Activated CD4-positive, alpha-beta memory T cell treated with anti-CD3 and anti-CD28 coated beads for 36 hours (primary cell): ENCODE measurements at regions not wholly inside any gene's neighbourhood (a gene's known extent, or its start where the extent isn't known, plus 50 kb on each side); places are given as distances from the start of the nearest gene placed in this dataset.
"Not testable (repeated sequence)": the region's sequence is repeated elsewhere in the genome, so short reads cannot be mapped to it uniquely, and the experiment has no call there.

Experiments used
- CTCF ChIA-PET: fragments of 350-600 bp; sonication (Branson Sonifier 250); formaldehyde crosslinking; loops from one replicate; lab custom pipeline; 2021; ENCODE audit warnings: antibody characterized with exemption, inconsistent platforms; lab: Charles Lee
- POLR2A ChIA-PET: fragments of 350-600 bp; sonication (Branson Sonifier 250); formaldehyde crosslinking; loops from one replicate; lab custom pipeline; 2021; ENCODE audit warnings: antibody characterized with exemption; lab: Charles Lee
- DNase-seq: peaks from one replicate; pipeline ENCODE4 v3.0.0-alpha.2; 2020
- H3K27ac Mint-ChIP-seq: one replicate; pipeline ENCODE4 v1.8.0; 2021; ENCODE audit warnings: mixed read lengths
- H3K27me3 Mint-ChIP-seq: one replicate; pipeline ENCODE4 v1.8.0; 2021; ENCODE audit warnings: mixed read lengths
- H3K36me3 Mint-ChIP-seq: one replicate; pipeline ENCODE4 v1.8.0; 2021; ENCODE audit warnings: mixed read lengths
- H3K4me1 Mint-ChIP-seq: one replicate; pipeline ENCODE4 v1.8.0; 2021; ENCODE audit warnings: low read depth, mixed read lengths
- H3K4me3 Mint-ChIP-seq: one replicate; pipeline ENCODE4 v1.8.0; 2021; ENCODE audit warnings: mild to moderate bottlenecking, mixed read lengths
- H3K9me3 Mint-ChIP-seq: one replicate; pipeline ENCODE4 v1.8.0; 2021; ENCODE audit warnings: mixed read lengths
- intact Hi-C: fragments of 100-400 bp; cut with micrococcal nuclease; formaldehyde crosslinking; loops from one replicate; pipeline ENCODE4 v1.15.1; 2023

GRCh38 chr2:136328207-136328795 lies 210.4 kb upstream of the CXCR4 start:
- peaks cover 6% of the 10 kb centered on the region for H3K36me3 Mint-ChIP-seq
- ChIA-PET POLR2A (interaction anchor here (0.8 to 3.0 kb wide), 10 partner anchors 8 to 213 kb away, joined by 3 to 25 read pairs (median 6); partner anchors contain the start of gene CXCR4), CTCF (interaction anchor here (1.7 kb wide), 1 partner anchor 17 kb away, joined by 5 read pairs; no protein-coding TSS in a partner anchor)
- DNase-seq, result no peak
- intact Hi-C loops, result loop anchor here (5.0 kb wide), 2 partner anchors 321 to 456 kb away; no protein-coding TSS in a partner anchor
- peak overlapping the region; percentile 90 for H3K27ac Mint-ChIP-seq
- H3K4me1 Mint-ChIP-seq, result peaks cover 63% of the 10 kb centered on the region
- H3K27me3 Mint-ChIP-seq, result no peaks in the 10 kb centered on the region
- no peaks in the 10 kb centered on the region for H3K9me3 Mint-ChIP-seq
- no peak overlapping the region for H3K4me3 Mint-ChIP-seq

GRCh38 chr2:136327162-136327852 lies 209.4 kb upstream of the CXCR4 start:
- ChIA-PET CTCF (interaction anchor here (0.9 to 1.7 kb wide), 6 partner anchors 10 to 90 kb away, joined by 3 to 8 read pairs (median 4); no protein-coding TSS in a partner anchor), POLR2A (interaction anchor here (0.7 to 3.0 kb wide), 23 partner anchors 8 to 379 kb away, joined by 3 to 25 read pairs (median 4); partner anchors contain the start of genes CXCR4 and DARS1)
- Mint-ChIP-seq H3K36me3 (peaks cover 6% of the 10 kb centered on the region), H3K4me3 (peak overlapping the region; percentile 60), H3K27me3 (no peaks in the 10 kb centered on the region), H3K27ac (peak overlapping the region; percentile 90), H3K9me3 (no peaks in the 10 kb centered on the region), H3K4me1 (peaks cover 73% of the 10 kb centered on the region)
- intact Hi-C loops, result loop anchor here (1.0 to 5.0 kb wide), 18 partner anchors 16 to 797 kb away; partner anchors contain the start of genes CXCR4, R3HDM1 and ZRANB3
- DNase-seq, result peak; percentile 93

- H3K4me1 Mint-ChIP-seq, result peaks cover 78% of the 10 kb centered on the region
- DNase-seq, result no peak
- ChIA-PET POLR2A (interaction anchor here (1.3 to 2.1 kb wide), 3 partner anchors 15 to 378 kb away, joined by 3 to 25 read pairs (median 22); no protein-coding TSS in a partner anchor), CTCF (no interaction called here)
- peak overlapping the region; percentile 90 for H3K27ac Mint-ChIP-seq
- intact Hi-C loops, result loop anchor here (2.0 to 5.0 kb wide), 6 partner anchors 45 to 795 kb away; partner anchors contain the start of genes R3HDM1 and ZRANB3
- H3K4me3 Mint-ChIP-seq, result no peak overlapping the region
- H3K36me3 Mint-ChIP-seq, result peaks cover 6% of the 10 kb centered on the region
- H3K9me3 Mint-ChIP-seq, result no peaks in the 10 kb centered on the region
- H3K27me3 Mint-ChIP-seq, result no peaks in the 10 kb centered on the region
Measured at GRCh38 chr2:136325844-136326331, 207.9 kb upstream of the CXCR4 start.

GRCh38 chr2:136324966-136325365 lies 207.0 kb upstream of the CXCR4 start:
- Mint-ChIP-seq H3K27ac (peak overlapping the region; percentile 78), H3K36me3 (peaks cover 6% of the 10 kb centered on the region), H3K4me3 (no peak overlapping the region), H3K27me3 (no peaks in the 10 kb centered on the region), H3K4me1 (peaks cover 84% of the 10 kb centered on the region), H3K9me3 (no peaks in the 10 kb centered on the region)
- CTCF ChIA-PET, result interaction anchor here (1.0 to 1.1 kb wide), 2 partner anchors 14 to 52 kb away, joined by 3 to 4 read pairs; no protein-coding TSS in a partner anchor
- intact Hi-C loops, result loop anchor here (5.0 kb wide), 2 partner anchors 318 to 453 kb away; no protein-coding TSS in a partner anchor
- no peak for DNase-seq
- POLR2A ChIA-PET, result no interaction called here

GRCh38 chr2:136323935-136324334 lies 206.0 kb upstream of the CXCR4 start:
- ChIA-PET POLR2A (no interaction called here), CTCF (interaction anchor here (1.0 to 1.1 kb wide), 2 partner anchors 13 to 53 kb away, joined by 3 to 4 read pairs; no protein-coding TSS in a partner anchor)
- Mint-ChIP-seq H3K4me3 (peak overlapping the region; percentile 22), H3K4me1 (peaks cover 94% of the 10 kb centered on the region), H3K9me3 (no peaks in the 10 kb centered on the region), H3K27me3 (no peaks in the 10 kb centered on the region), H3K36me3 (peaks cover 5% of the 10 kb centered on the region), H3K27ac (peak overlapping the region; percentile 78)
- intact Hi-C loops, result no loop called here
- DNase-seq, result no peak

GRCh38 chr2:136323195-136323594 lies 205.2 kb upstream of the CXCR4 start:
- Mint-ChIP-seq H3K4me3 (no peak overlapping the region), H3K27me3 (no peaks in the 10 kb centered on the region), H3K9me3 (no peaks in the 10 kb centered on the region), H3K36me3 (peaks cover 5% of the 10 kb centered on the region), H3K4me1 (peaks cover 94% of the 10 kb centered on the region), H3K27ac (peak overlapping the region; percentile 42)
- intact Hi-C loops, result no loop called here
- ChIA-PET CTCF (interaction anchor here (0.6 kb wide), 1 partner anchor 193 kb away, joined by 4 read pairs; no protein-coding TSS in a partner anchor), POLR2A (no interaction called here)
- no peak for DNase-seq

- intact Hi-C loops, result no loop called here
- peaks cover 88% of the 10 kb centered on the region for H3K4me1 Mint-ChIP-seq
- CTCF ChIA-PET, result interaction anchor here (0.6 kb wide), 1 partner anchor 193 kb away, joined by 4 read pairs; no protein-coding TSS in a partner anchor
- H3K9me3 Mint-ChIP-seq, result no peaks in the 10 kb centered on the region
- DNase-seq, result no peak
- POLR2A ChIA-PET, result no interaction called here
- no peak overlapping the region for H3K4me3 Mint-ChIP-seq
- no peaks in the 10 kb centered on the region for H3K27me3 Mint-ChIP-seq
- peaks cover 5% of the 10 kb centered on the region for H3K36me3 Mint-ChIP-seq
- peak overlapping the region; percentile 42 for H3K27ac Mint-ChIP-seq
Measured at GRCh38 chr2:136322428-136322827, 204.5 kb upstream of the CXCR4 start.

GRCh38 chr2:136319651-136320050 lies 201.7 kb upstream of the CXCR4 start:
- ChIA-PET POLR2A (interaction anchor here (0.7 to 2.2 kb wide), 12 partner anchors 8 to 443 kb away, joined by 3 to 16 read pairs (median 4); partner anchors contain the start of genes DARS1 and MCM6), CTCF (interaction anchor here (0.8 to 1.3 kb wide), 7 partner anchors 9 to 522 kb away, joined by 3 to 8 read pairs (median 4); no protein-coding TSS in a partner anchor)
- no peak for DNase-seq
- Mint-ChIP-seq H3K9me3 (no peaks in the 10 kb centered on the region), H3K27ac (peak overlapping the region; percentile 85), H3K36me3 (peaks cover 3% of the 10 kb centered on the region), H3K4me3 (no peak overlapping the region), H3K4me1 (peaks cover 64% of the 10 kb centered on the region), H3K27me3 (no peaks in the 10 kb centered on the region)
- intact Hi-C loops, result loop anchor here (1.0 kb wide), 1 partner anchor 8 kb away; no protein-coding TSS in a partner anchor

- Mint-ChIP-seq H3K27me3 (no peaks in the 10 kb centered on the region), H3K4me3 (no peak overlapping the region), H3K4me1 (peaks cover 60% of the 10 kb centered on the region), H3K36me3 (no peaks in the 10 kb centered on the region), H3K9me3 (no peaks in the 10 kb centered on the region), H3K27ac (peak overlapping the region; percentile 85)
- DNase-seq, result peak; percentile 72
- ChIA-PET CTCF (interaction anchor here (0.8 to 1.3 kb wide), 5 partner anchors 8 to 183 kb away, joined by 4 to 8 read pairs (median 4); no protein-coding TSS in a partner anchor), POLR2A (interaction anchor here (0.7 to 2.2 kb wide), 10 partner anchors 8 to 443 kb away, joined by 3 to 16 read pairs (median 4); partner anchors contain the start of gene MCM6)
- intact Hi-C loops, result no loop called here
Measured at GRCh38 chr2:136319237-136319636, 201.3 kb upstream of the CXCR4 start.

GRCh38 chr2:136314240-136314639 lies 196.3 kb upstream of the CXCR4 start:
- no peaks in the 10 kb centered on the region for H3K9me3 Mint-ChIP-seq
- ChIA-PET CTCF (interaction anchor here (1.0 kb wide), 1 partner anchor 68 kb away, joined by 3 read pairs; no protein-coding TSS in a partner anchor), POLR2A (no interaction called here)
- peaks cover 39% of the 10 kb centered on the region for H3K4me1 Mint-ChIP-seq
- intact Hi-C loops, result loop anchor here (5.0 kb wide), 2 partner anchors 307 to 327 kb away; partner anchors contain the start of gene DARS1
- H3K36me3 Mint-ChIP-seq, result no peaks in the 10 kb centered on the region
- H3K27ac Mint-ChIP-seq, result no peak overlapping the region
- H3K4me3 Mint-ChIP-seq, result no peak overlapping the region
- H3K27me3 Mint-ChIP-seq, result no peaks in the 10 kb centered on the region
- no peak for DNase-seq

GRCh38 chr2:136312568-136312967 lies 194.6 kb upstream of the CXCR4 start:
- POLR2A ChIA-PET, H3K4me3 Mint-ChIP-seq, H3K27me3 Mint-ChIP-seq, H3K9me3 Mint-ChIP-seq, H3K27ac Mint-ChIP-seq, DNase-seq, H3K36me3 Mint-ChIP-seq: not testable (repeated sequence)
- CTCF ChIA-PET, result interaction anchor here (0.6 to 2.0 kb wide), 3 partner anchors 15 to 307 kb away, joined by 3 to 5 read pairs (median 5); no protein-coding TSS in a partner anchor
- peaks cover 31% of the 10 kb centered on the region for H3K4me1 Mint-ChIP-seq
- intact Hi-C loops, result loop anchor here (5.0 kb wide), 2 partner anchors 305 to 325 kb away; partner anchors contain the start of gene DARS1
